SK-N-SH treated with all-trans-retinoic acid at 6 μM for 48 hours (cell line): ENCODE measurements at regions not wholly inside any gene's neighbourhood (a gene's known extent, or its start where the extent isn't known, plus 50 kb on each side); places are given as distances from the start of the nearest gene placed in this dataset.

Source experiments
- ATAC-seq: fragments of 200-7000 bp; cut with Tn5 transposase; 3 replicates; pipeline ENCODE4 v1.9.1; 2020; ENCODE audit warnings: mild to moderate bottlenecking, moderate library complexity
- ARNTL ChIP-seq: fragments of 450-650 bp; formaldehyde crosslinking; IDR thresholded peaks from 2 replicates; pipeline ENCODE4 v1.5.0; 2020; ENCODE audit warnings: low read depth, mild to moderate bottlenecking, moderate library complexity, borderline replicate concordance
- BACH2 ChIP-seq: fragments of 250-450 bp; sonication (Bioruptor Pico); IDR thresholded peaks from 2 replicates; pipeline ENCODE4 v1.9.0; 2021; ENCODE audit warnings: mild to moderate bottlenecking, borderline replicate concordance
- ESRRG ChIP-seq: fragments of 250-450 bp; sonication (Bioruptor Pico); IDR thresholded peaks from 2 replicates; pipeline ENCODE4 v1.6.1; 2021; ENCODE audit warnings: mild to moderate bottlenecking
- GLIS3 ChIP-seq: fragments of 250-450 bp; sonication (Bioruptor Pico); IDR thresholded peaks from 2 replicates; pipeline ENCODE4 v1.5.0; 2020; ENCODE audit warnings: mild to moderate bottlenecking, moderate library complexity
- ISL1 ChIP-seq: fragments of 250-450 bp; sonication (Bioruptor Pico); IDR thresholded peaks from 2 replicates; pipeline ENCODE4 v2.1.2; 2022; ENCODE audit warnings: mild to moderate bottlenecking, moderate library complexity
- OSR1 ChIP-seq: fragments of 250-450 bp; sonication (Bioruptor Pico); IDR thresholded peaks from 2 replicates; pipeline ENCODE4 v1.8.0; 2022; ENCODE audit warnings: moderate library complexity, mild to moderate bottlenecking, inconsistent platforms
- POU6F1 ChIP-seq: fragments of 250-450 bp; sonication (Bioruptor Pico); IDR thresholded peaks from 2 replicates; pipeline ENCODE4 v1.8.0; 2021; ENCODE audit warnings: low read depth, mild to moderate bottlenecking, moderate library complexity, borderline replicate concordance
- PPARA ChIP-seq: fragments of 250-450 bp; sonication (Bioruptor Pico); IDR thresholded peaks from 2 replicates; pipeline ENCODE4 v1.5.0; 2020; ENCODE audit warnings: mild to moderate bottlenecking, borderline replicate concordance
- RARB ChIP-seq: fragments of 250-450 bp; sonication (Bioruptor Pico); IDR thresholded peaks from 2 replicates; pipeline ENCODE4 v1.8.0; 2021; ENCODE audit warnings: mild to moderate bottlenecking, moderate library complexity
- SNAI2 ChIP-seq: fragments of 250-450 bp; sonication (Bioruptor Pico); IDR thresholded peaks from 2 replicates; pipeline ENCODE4 v1.5.0; 2020; ENCODE audit warnings: mild to moderate bottlenecking, moderate library complexity
- TCF4 ChIP-seq: fragments of 250-450 bp; sonication (Bioruptor Pico); IDR thresholded peaks from 2 replicates; pipeline ENCODE4 v1.8.0; 2021; ENCODE audit warnings: mild to moderate bottlenecking, moderate library complexity, borderline replicate concordance
- TOX ChIP-seq: fragments of 250-450 bp; sonication (Bioruptor Pico); IDR thresholded peaks from 2 replicates; pipeline ENCODE4 v1.8.0; 2021; ENCODE audit warnings: mild to moderate bottlenecking, moderate library complexity, borderline replicate concordance
- TSHZ2 ChIP-seq: fragments of 250-450 bp; sonication (Bioruptor Pico); IDR thresholded peaks from 2 replicates; pipeline ENCODE4 v1.5.0; 2020; ENCODE audit warnings: mild to moderate bottlenecking, moderate library complexity
- ZC3H10 ChIP-seq: fragments of 250-450 bp; sonication (Bioruptor Pico); IDR thresholded peaks from 2 replicates; pipeline ENCODE4 v1.5.1; 2021; ENCODE audit warnings: mild to moderate bottlenecking, moderate library complexity
- ZFP3 ChIP-seq: fragments of 250-450 bp; sonication (Bioruptor Pico); IDR thresholded peaks from 2 replicates; pipeline ENCODE4 v1.5.0; 2020; ENCODE audit warnings: mild to moderate bottlenecking, moderate library complexity
- ZFP30 ChIP-seq: fragments of 450-650 bp; formaldehyde crosslinking; IDR thresholded peaks from 2 replicates; pipeline ENCODE4 v1.5.0; 2022; ENCODE audit warnings: mild to moderate bottlenecking, moderate library complexity
- ZNF565 ChIP-seq: fragments of 450-650 bp; formaldehyde crosslinking; conservative IDR thresholded peaks from 2 replicates; pipeline ENCODE4 v1.5.0; 2020; ENCODE audit warnings: low read depth, mild to moderate bottlenecking, moderate library complexity
- ZNF70 ChIP-seq: fragments of 450-650 bp; formaldehyde crosslinking; IDR thresholded peaks from 2 replicates; pipeline ENCODE4 v1.5.0; 2020; ENCODE audit warnings: mild to moderate bottlenecking, moderate library complexity
- ZNF8 ChIP-seq: fragments of 450-650 bp; formaldehyde crosslinking; IDR thresholded peaks from 2 replicates; pipeline ENCODE4 v1.5.0; 2020; ENCODE audit warnings: mild to moderate bottlenecking, moderate library complexity
- TF ChIP-seq, protein P1 (sequence below): fragments of 250-450 bp; sonication (Bioruptor Pico); IDR thresholded peaks from 2 replicates; pipeline ENCODE4 v1.5.1; 2021; ENCODE audit warnings: mild to moderate bottlenecking, moderate library complexity
- TF ChIP-seq, protein P2 (sequence below): fragments of 250-450 bp; sonication (Bioruptor Pico); IDR thresholded peaks from 2 replicates; pipeline ENCODE4 v1.8.0; 2020; ENCODE audit warnings: mild to moderate bottlenecking, moderate library complexity, borderline replicate concordance

DNA sequence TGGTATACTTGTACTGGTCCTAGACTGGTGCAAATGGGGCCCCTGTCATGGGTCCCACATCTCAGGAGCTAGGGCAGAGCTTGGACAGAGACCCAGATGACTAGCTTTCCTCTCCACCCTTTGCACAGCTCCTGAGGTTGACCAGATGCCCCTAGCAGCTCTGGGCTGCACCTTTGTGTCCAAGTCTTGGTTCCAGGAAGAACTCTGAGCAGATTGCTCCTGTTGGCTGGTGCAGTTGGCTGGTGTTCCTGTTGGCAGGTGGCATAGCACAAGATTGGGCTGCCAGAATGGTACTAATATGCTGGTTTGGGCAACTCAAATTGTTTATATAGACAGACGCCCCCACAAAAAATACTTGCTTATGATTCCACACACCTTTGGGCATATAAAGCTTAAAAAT, 89.4 kb upstream of the EZR start:
- ATAC-seq = no peak

DNA sequence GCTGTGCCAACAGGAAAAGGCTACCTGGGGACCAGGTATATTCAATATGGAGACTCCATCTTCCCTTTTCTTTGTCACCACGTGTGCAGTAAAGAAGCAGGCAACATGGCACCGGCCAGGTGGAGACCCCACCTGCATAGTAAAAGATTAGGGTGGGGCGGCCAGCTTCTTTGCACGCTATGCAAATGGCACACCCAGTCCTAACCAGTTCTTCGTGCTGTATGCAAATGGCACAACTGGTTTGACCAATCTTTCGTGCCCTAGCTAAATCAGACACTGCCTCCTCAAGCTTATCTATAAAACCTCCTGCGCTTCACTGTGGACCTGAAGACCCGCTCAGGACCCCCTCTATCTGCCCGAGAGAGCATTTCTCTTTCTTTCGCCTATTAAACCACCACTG, 88.8 kb upstream of the EZR start:
- TF ChIP-seq POU6F1 (CRISPR knock-in tag) (no peak), TCF4 (CRISPR knock-in tag) (no peak), ZNF8 (CRISPR knock-in tag) (no peak), TSHZ2 (CRISPR knock-in tag) (no peak), ISL1 (CRISPR knock-in tag) (no peak), ZFP30 (no peak)
- TF ChIP-seq, protein P1, sequence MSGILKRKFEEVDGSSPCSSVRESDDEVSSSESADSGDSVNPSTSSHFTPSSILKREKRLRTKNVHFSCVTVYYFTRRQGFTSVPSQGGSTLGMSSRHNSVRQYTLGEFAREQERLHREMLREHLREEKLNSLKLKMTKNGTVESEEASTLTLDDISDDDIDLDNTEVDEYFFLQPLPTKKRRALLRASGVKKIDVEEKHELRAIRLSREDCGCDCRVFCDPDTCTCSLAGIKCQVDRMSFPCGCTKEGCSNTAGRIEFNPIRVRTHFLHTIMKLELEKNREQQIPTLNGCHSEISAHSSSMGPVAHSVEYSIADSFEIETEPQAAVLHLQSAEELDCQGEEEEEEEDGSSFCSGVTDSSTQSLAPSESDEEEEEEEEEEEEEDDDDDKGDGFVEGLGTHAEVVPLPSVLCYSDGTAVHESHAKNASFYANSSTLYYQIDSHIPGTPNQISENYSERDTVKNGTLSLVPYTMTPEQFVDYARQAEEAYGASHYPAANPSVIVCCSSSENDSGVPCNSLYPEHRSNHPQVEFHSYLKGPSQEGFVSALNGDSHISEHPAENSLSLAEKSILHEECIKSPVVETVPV (CRISPR knock-in tag) = no peak
- no peak for ATAC-seq

More for the DNA sequence above, 89.4 kb upstream of the EZR start:
- TF ChIP-seq ARNTL (CRISPR knock-in tag) = no peak
- TF ChIP-seq ZNF8 (CRISPR knock-in tag) = no peak
- TF ChIP-seq ESRRG = no peak
- no peak for TF ChIP-seq ZNF565 (CRISPR knock-in tag)
- TF ChIP-seq SNAI2 (CRISPR knock-in tag) = no peak
- no peak for TF ChIP-seq ZNF70 (CRISPR knock-in tag)
- no peak for TF ChIP-seq ISL1 (CRISPR knock-in tag)
- TF ChIP-seq PPARA = no peak
- TF ChIP-seq RARB (CRISPR knock-in tag) = no peak
- no peak for TF ChIP-seq ZC3H10 (CRISPR knock-in tag)
- TF ChIP-seq ZFP3 (CRISPR knock-in tag) = no peak
- TF ChIP-seq GLIS3 (CRISPR knock-in tag) = no peak
- no peak for TF ChIP-seq TOX (CRISPR knock-in tag)

DNA sequence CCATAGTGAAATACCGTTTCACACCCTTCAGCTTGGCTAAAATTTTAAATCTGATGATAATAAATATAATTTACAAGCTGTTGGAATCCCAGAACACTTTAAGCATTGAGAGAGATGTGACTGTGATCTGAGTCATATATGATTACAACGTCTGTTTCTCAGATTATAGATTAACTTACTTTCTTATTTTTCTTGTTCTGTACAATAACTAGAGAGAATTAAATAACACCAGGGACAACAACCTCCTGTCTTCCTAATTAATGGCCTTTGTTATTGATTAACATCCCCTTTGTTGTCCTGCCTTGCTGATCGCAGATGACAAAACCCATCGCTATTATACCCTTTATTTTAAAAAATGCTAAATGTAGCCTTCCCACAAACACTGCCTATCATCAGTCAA, 87.8 kb upstream of the EZR start:
- no peak for TF ChIP-seq ISL1 (CRISPR knock-in tag)
- TF ChIP-seq, protein P2, sequence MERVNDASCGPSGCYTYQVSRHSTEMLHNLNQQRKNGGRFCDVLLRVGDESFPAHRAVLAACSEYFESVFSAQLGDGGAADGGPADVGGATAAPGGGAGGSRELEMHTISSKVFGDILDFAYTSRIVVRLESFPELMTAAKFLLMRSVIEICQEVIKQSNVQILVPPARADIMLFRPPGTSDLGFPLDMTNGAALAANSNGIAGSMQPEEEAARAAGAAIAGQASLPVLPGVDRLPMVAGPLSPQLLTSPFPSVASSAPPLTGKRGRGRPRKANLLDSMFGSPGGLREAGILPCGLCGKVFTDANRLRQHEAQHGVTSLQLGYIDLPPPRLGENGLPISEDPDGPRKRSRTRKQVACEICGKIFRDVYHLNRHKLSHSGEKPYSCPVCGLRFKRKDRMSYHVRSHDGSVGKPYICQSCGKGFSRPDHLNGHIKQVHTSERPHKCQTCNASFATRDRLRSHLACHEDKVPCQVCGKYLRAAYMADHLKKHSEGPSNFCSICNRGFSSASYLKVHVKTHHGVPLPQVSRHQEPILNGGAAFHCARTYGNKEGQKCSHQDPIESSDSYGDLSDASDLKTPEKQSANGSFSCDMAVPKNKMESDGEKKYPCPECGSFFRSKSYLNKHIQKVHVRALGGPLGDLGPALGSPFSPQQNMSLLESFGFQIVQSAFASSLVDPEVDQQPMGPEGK = no peak
- TF ChIP-seq, protein P1 (CRISPR knock-in tag) = no peak
- TF ChIP-seq OSR1 (CRISPR knock-in tag) = no peak
- TF ChIP-seq ZNF8 (CRISPR knock-in tag) = no peak
- TF ChIP-seq RARB (CRISPR knock-in tag) = no peak
- TF ChIP-seq ESRRG = no peak
- no peak for TF ChIP-seq ZC3H10 (CRISPR knock-in tag)
- no peak for TF ChIP-seq TCF4 (CRISPR knock-in tag)
- TF ChIP-seq GLIS3 (CRISPR knock-in tag) = no peak
- no peak for TF ChIP-seq SNAI2 (CRISPR knock-in tag)
- TF ChIP-seq ZFP30 = no peak
- TF ChIP-seq ZFP3 (CRISPR knock-in tag) = no peak
- TF ChIP-seq BACH2 = no peak
- TF ChIP-seq ARNTL (CRISPR knock-in tag) = no peak
- no peak for TF ChIP-seq ZNF565 (CRISPR knock-in tag)
- no peak for TF ChIP-seq TSHZ2 (CRISPR knock-in tag)
- no peak for ATAC-seq
